GM12878 (cell line): ENCODE measurements at regions not wholly inside any gene's neighbourhood (a gene's known extent, or its start where the extent isn't known, plus 50 kb on each side); places are given as distances from the start of the nearest gene placed in this dataset.

Experiments used
- CTCF ChIP-seq, 3 experiments: IDR thresholded peaks in 2 of 3; conservative IDR thresholded peaks in 1 of 3; 2 replicates each; pipeline ENCODE4 v1.5.1; 2011; ENCODE audit warnings: low read depth in 3 of 3, low read length in 3 of 3, mild to moderate bottlenecking in 3 of 3, control low read depth in 2 of 3, moderate library complexity in 2 of 3, inconsistent platforms in 1 of 3, mixed read lengths in 1 of 3; ENCODE audit not compliant: control insufficient read depth in 2 of 3, insufficient read depth in 1 of 3; ENCODE audit errors: extremely low read depth in 1 of 3
- ELK1 ChIP-seq: IDR thresholded peaks from 2 replicates; pipeline ENCODE4 v1.6.1; 2012; ENCODE audit warnings: low read depth, low read length, improper control_type of control experiment
- JUND ChIP-seq: IDR thresholded peaks from 2 replicates; pipeline ENCODE4 v1.6.1; 2012; ENCODE audit warnings: low read depth, mild to moderate bottlenecking, low read length, improper control_type of control experiment, moderate library complexity
- NRF1 ChIP-seq: conservative IDR thresholded peaks from 2 replicates; pipeline ENCODE4 v1.6.1; 2011; ENCODE audit warnings: mild to moderate bottlenecking, low read depth, low read length, improper control_type of control experiment
- PBX3 ChIP-seq: IDR thresholded peaks from 2 replicates; pipeline ENCODE4 v1.6.1; 2011; ENCODE audit warnings: mild to moderate bottlenecking, low read depth, low read length, moderate library complexity; ENCODE audit not compliant: insufficient replicate concordance
- POLR2A ChIP-seq: IDR thresholded peaks from 2 replicates; pipeline ENCODE4 v1.6.1; 2011; ENCODE audit warnings: low read depth, mild to moderate bottlenecking, low read length
- SP1 ChIP-seq: IDR thresholded peaks from one replicate; pipeline ENCODE4 v1.6.1; 2011; ENCODE audit warnings: low read depth, low read length
- YBX1 ChIP-seq: fragments of 450-650 bp; IDR thresholded peaks from 2 replicates; pipeline ENCODE4 v1.6.1; 2016; ENCODE audit warnings: antibody characterized with exemption

GRCh38 chr11:23205156-23205871 is 345.0 kb upstream of the CCDC179 start:
- TF ChIP-seq CTCF (IDR thresholded peaks at IDR 0.05 in 2 of 3, conservative IDR thresholded peaks at IDR 0.05 in 1 of 3; ENCODE audit: control insufficient read depth in 2 of 3, extremely low read depth in 1 of 3, insufficient read depth in 1 of 3, low read depth in 3 of 3, low read length in 3 of 3): no peak
- TF ChIP-seq POLR2A: no peak
- TF ChIP-seq PBX3: no peak
- TF ChIP-seq ELK1: no peak
- no peak for TF ChIP-seq NRF1
- TF ChIP-seq JUND: no peak
- no peak for TF ChIP-seq SP1
- TF ChIP-seq YBX1: no peak
